ENCODE measurements at regions not wholly inside any gene's neighbourhood (a gene's known extent, or its start where the extent isn't known, plus 50 kb on each side); places are given as distances from the start of the nearest gene placed in this dataset.

DNA sequence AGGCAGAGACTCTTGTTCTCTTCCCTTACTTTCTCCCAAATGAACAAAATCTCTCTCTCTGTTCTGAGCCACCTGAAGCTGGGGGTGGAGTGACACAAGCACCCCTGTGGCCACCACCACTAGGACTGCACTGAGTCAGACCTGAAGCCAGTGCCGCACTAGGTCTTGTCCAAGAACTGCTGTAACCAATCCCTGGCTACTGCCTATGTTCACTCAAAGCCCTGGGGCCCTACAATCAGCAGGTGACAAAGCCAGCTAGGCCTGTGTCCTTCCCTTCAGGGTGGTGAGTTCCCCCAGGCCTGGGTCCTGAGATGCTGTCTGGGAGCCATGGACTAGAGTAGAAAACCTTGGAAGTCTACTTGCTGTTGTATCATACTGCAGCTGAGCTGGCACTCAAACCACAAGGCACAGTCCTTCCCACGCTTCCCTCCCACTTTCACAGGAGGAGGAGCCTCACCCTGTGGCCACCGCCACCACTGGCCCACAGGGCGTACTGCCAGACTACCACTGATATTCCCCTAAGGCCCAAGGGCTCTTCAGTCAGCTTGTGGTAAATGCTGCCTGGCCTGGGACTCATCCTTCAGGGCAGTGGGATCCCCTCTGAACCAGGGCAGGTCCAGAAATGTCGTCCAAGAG lies 119.1 kb downstream of the RTL9 start:
- TF ChIP-seq, protein P1, sequence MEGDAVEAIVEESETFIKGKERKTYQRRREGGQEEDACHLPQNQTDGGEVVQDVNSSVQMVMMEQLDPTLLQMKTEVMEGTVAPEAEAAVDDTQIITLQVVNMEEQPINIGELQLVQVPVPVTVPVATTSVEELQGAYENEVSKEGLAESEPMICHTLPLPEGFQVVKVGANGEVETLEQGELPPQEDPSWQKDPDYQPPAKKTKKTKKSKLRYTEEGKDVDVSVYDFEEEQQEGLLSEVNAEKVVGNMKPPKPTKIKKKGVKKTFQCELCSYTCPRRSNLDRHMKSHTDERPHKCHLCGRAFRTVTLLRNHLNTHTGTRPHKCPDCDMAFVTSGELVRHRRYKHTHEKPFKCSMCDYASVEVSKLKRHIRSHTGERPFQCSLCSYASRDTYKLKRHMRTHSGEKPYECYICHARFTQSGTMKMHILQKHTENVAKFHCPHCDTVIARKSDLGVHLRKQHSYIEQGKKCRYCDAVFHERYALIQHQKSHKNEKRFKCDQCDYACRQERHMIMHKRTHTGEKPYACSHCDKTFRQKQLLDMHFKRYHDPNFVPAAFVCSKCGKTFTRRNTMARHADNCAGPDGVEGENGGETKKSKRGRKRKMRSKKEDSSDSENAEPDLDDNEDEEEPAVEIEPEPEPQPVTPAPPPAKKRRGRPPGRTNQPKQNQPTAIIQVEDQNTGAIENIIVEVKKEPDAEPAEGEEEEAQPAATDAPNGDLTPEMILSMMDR (IDR thresholded peaks at IDR 0.05): no peak
- TF ChIP-seq, protein P2, sequence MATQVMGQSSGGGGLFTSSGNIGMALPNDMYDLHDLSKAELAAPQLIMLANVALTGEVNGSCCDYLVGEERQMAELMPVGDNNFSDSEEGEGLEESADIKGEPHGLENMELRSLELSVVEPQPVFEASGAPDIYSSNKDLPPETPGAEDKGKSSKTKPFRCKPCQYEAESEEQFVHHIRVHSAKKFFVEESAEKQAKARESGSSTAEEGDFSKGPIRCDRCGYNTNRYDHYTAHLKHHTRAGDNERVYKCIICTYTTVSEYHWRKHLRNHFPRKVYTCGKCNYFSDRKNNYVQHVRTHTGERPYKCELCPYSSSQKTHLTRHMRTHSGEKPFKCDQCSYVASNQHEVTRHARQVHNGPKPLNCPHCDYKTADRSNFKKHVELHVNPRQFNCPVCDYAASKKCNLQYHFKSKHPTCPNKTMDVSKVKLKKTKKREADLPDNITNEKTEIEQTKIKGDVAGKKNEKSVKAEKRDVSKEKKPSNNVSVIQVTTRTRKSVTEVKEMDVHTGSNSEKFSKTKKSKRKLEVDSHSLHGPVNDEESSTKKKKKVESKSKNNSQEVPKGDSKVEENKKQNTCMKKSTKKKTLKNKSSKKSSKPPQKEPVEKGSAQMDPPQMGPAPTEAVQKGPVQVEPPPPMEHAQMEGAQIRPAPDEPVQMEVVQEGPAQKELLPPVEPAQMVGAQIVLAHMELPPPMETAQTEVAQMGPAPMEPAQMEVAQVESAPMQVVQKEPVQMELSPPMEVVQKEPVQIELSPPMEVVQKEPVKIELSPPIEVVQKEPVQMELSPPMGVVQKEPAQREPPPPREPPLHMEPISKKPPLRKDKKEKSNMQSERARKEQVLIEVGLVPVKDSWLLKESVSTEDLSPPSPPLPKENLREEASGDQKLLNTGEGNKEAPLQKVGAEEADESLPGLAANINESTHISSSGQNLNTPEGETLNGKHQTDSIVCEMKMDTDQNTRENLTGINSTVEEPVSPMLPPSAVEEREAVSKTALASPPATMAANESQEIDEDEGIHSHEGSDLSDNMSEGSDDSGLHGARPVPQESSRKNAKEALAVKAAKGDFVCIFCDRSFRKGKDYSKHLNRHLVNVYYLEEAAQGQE (IDR thresholded peaks at IDR 0.05; ENCODE audit: insufficient read depth in 1 of 2, low read depth in 2 of 2, low read length in 1 of 2): no peak
- no peak for TF ChIP-seq POLR2AphosphoS5 (IDR thresholded peaks at IDR 0.05; ENCODE audit: low read depth, low read length)
- TF ChIP-seq SIN3A (IDR thresholded peaks at IDR 0.05; ENCODE audit: borderline replicate concordance, insufficient read depth, low read depth, low read length): no peak
- no peak for TF ChIP-seq TCF7L2 (IDR thresholded peaks at IDR 0.05; ENCODE audit: low read depth, low read length)

Measured in Panc1 (cell line).